GM12878 (cell line): ENCODE measurements at regions not wholly inside any gene's neighbourhood (a gene's known extent, or its start where the extent isn't known, plus 50 kb on each side); places are given as distances from the start of the nearest gene placed in this dataset.

Experiments
- ATF7 ChIP-seq: fragments of 450-650 bp; IDR thresholded peaks from 2 replicates; pipeline ENCODE4 v1.6.1; 2016; ENCODE audit warnings: low read depth, mild to moderate bottlenecking
- CHD2 ChIP-seq: IDR thresholded peaks from 2 replicates; pipeline ENCODE4 v1.6.1; 2011; ENCODE audit warnings: low read depth, low read length, improper control_type of control experiment, borderline replicate concordance
- CTCF ChIP-seq, 3 experiments: IDR thresholded peaks in 2 of 3; conservative IDR thresholded peaks in 1 of 3; 2 replicates each; pipeline ENCODE4 v1.5.1; 2011; ENCODE audit warnings: low read depth in 3 of 3, low read length in 3 of 3, mild to moderate bottlenecking in 3 of 3, control low read depth in 2 of 3, moderate library complexity in 2 of 3, inconsistent platforms in 1 of 3, mixed read lengths in 1 of 3; ENCODE audit not compliant: control insufficient read depth in 2 of 3, insufficient read depth in 1 of 3; ENCODE audit errors: extremely low read depth in 1 of 3
- EP300 ChIP-seq, 2 experiments: fragments of 150-350 bp in 1 of 2; IDR thresholded peaks; 2 replicates each; pipeline ENCODE4 v1.6.1; 2011 to 2012; ENCODE audit warnings: low read depth in 2 of 2, low read length in 2 of 2, borderline replicate concordance in 1 of 2, improper control_type of control experiment in 1 of 2, inconsistent platforms in 1 of 2; ENCODE audit not compliant: control insufficient read depth in 1 of 2
- EZH2 ChIP-seq: IDR thresholded peaks from 2 replicates; pipeline ENCODE4 v1.6.1; 2012; ENCODE audit warnings: low read depth, mild to moderate bottlenecking, control low read depth, inconsistent platforms, low read length, borderline replicate concordance; ENCODE audit not compliant: control insufficient read depth
- JUND ChIP-seq: IDR thresholded peaks from 2 replicates; pipeline ENCODE4 v1.6.1; 2012; ENCODE audit warnings: low read depth, mild to moderate bottlenecking, low read length, improper control_type of control experiment, moderate library complexity
- POLR2A ChIP-seq: IDR thresholded peaks from 2 replicates; pipeline ENCODE4 v1.6.1; 2011; ENCODE audit warnings: low read depth, mild to moderate bottlenecking, low read length
- RAD21 ChIP-seq: IDR thresholded peaks from 2 replicates; pipeline ENCODE4 v1.6.1; 2011; ENCODE audit warnings: mild to moderate bottlenecking, low read depth, low read length, moderate library complexity; ENCODE audit not compliant: insufficient read depth
- SMARCA5 ChIP-seq: fragments of 450-650 bp; IDR thresholded peaks from 2 replicates; pipeline ENCODE4 v1.6.1; 2017; ENCODE audit warnings: mild to moderate bottlenecking
- SPI1 ChIP-seq: IDR thresholded peaks from 2 replicates; pipeline ENCODE4 v1.6.1; 2011; ENCODE audit warnings: low read depth, mild to moderate bottlenecking, low read length, moderate library complexity, borderline replicate concordance; ENCODE audit not compliant: insufficient read depth
- TAF1 ChIP-seq: IDR thresholded peaks from 2 replicates; pipeline ENCODE4 v1.6.1; 2011; ENCODE audit warnings: mild to moderate bottlenecking, low read depth, low read length, borderline replicate concordance

GRCh38 chr6:63440057-63440456, 120.3 kb upstream of the LGSN start:
- no peak for TF ChIP-seq EZH2
- TF ChIP-seq POLR2A, result no peak
- no peak for TF ChIP-seq JUND
- no peak for TF ChIP-seq EP300 (IDR thresholded peaks at IDR 0.05; ENCODE audit: borderline replicate concordance in 1 of 2, control insufficient read depth in 1 of 2, low read depth in 2 of 2, low read length in 2 of 2)
- TF ChIP-seq CTCF (IDR thresholded peaks at IDR 0.05 in 2 of 3, conservative IDR thresholded peaks at IDR 0.05 in 1 of 3; ENCODE audit: control insufficient read depth in 2 of 3, extremely low read depth in 1 of 3, insufficient read depth in 1 of 3, low read depth in 3 of 3, low read length in 3 of 3), result no peak
- TF ChIP-seq SMARCA5, result no peak
- no peak for TF ChIP-seq CHD2
- TF ChIP-seq ATF7, result no peak
- TF ChIP-seq SPI1, result no peak
- TF ChIP-seq RAD21, result no peak
- no peak for TF ChIP-seq TAF1
